GM12892 (cell line): ENCODE measurements at regions not wholly inside any gene's neighbourhood (a gene's known extent, or its start where the extent isn't known, plus 50 kb on each side); places are given as distances from the start of the nearest gene placed in this dataset.
"Not testable (repeated sequence)": the region's sequence is repeated elsewhere in the genome, so short reads cannot be mapped to it uniquely, and the experiment has no call there.

Source experiments
- DNase-seq: peaks from one replicate; pipeline ENCODE4 v3.0.0; 2011; ENCODE audit not compliant: insufficient read length
- FAIRE-seq: peaks from 2 replicates; lab custom pipeline; 2011; peaks lifted over from hg19 to GRCh38; lab: Jason Lieb, UNC
- POLR2A ChIP-seq: IDR thresholded peaks from 2 replicates; pipeline ENCODE4 v1.6.1; 2011; ENCODE audit warnings: low read depth, low read length, control low read depth
- POLR2AphosphoS5 ChIP-seq: IDR thresholded peaks from 2 replicates; pipeline ENCODE4 v1.6.1; 2011; ENCODE audit warnings: low read depth, low read length, control low read depth
- TAF1 ChIP-seq: IDR thresholded peaks from 2 replicates; pipeline ENCODE4 v1.6.1; 2011; ENCODE audit warnings: low read depth, mild to moderate bottlenecking, control low read depth, low read length, borderline replicate concordance

DNA sequence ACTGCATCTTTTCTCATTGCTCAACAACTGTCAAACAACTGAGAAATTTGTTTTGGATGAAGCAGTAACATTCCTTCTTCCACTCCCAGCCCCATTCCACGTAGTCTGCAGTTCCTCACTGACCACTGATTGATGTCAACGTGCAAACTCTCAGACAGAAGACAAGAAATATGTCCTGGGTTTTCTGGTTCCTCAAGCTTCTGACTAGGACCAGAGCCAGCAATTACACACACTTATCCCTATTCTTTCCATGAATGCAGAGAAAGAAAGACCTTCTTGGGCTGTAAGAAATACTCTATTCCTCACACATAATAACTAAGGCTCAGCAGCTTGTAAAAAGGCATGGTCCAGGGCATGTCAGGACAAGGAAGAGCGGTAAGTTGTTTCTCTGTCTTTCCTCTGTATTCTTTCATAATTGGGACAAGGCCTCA is 790.1 kb upstream of the SLC35B3 start:
- TF ChIP-seq TAF1 (no peak), POLR2A (no peak), POLR2AphosphoS5 (no peak)
- FAIRE-seq, result no peak

DNA sequence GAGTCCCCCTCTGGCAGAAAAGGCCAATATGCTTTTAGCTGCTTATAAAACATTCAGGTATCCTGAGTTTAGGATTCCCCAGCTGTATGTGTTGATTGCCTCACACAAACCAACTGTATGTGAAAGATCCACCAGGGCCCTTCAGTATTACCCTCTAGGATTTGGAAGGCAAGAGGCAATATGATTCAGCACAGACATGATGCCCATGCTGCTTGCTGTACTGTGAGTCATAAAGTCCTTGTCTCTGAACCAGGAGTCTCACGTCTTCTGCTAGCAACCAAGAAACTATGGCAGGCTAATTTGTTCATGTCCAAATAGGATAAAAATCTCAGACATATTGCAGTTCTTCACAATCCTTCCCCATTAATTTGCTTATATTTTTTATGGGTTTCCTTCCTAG is 789.2 kb upstream of the SLC35B3 start:
- TF ChIP-seq POLR2AphosphoS5 (no peak), TAF1 (no peak)
- no peak for DNase-seq
- no peak for FAIRE-seq

More for the DNA sequence above, 790.1 kb upstream of the SLC35B3 start:
- no peak for DNase-seq

DNA sequence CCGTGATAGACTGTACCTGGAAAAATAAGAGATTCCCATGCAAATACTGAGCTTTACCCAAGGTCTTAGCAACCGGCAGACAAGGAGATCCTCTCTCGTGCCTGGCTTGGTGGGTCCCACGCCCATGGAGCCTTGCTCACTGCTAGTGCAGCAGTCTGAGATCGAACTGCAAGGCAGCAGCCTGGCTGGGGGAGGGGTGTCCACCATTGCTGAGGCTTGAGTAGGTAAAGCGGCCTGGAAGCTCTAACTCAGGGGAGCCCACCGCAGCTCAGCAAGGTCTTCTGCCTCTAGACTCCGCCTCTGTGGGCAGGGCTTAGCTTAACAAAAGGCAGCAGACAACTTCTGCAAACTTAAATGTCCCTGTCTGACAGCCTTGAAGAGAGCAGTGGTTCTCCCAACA is 778.4 kb upstream of the SLC35B3 start:
- not testable (repeated sequence) for FAIRE-seq

DNA sequence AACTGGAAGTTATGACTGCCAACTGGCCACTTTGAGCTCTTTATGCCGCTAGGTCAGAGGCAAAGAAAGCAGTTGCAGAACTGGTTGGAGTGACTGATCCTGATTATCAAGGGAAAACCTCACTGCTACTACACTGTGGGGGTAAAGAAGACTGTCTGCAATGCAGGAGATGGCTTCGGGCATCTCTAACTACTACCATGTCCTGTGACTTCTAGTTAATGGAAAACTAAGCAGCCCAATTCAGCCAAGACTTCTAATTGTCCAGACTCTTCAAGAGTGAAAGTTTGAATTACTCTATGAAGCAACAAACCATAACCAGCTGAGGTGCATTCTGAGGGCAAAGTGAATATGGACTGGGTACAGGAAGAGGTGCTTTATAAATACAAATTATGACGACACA is 773.6 kb upstream of the SLC35B3 start:
- FAIRE-seq (no peak), DNase-seq (no peak)
- no peak for TF ChIP-seq TAF1

More for the DNA sequence above, 778.4 kb upstream of the SLC35B3 start:
- not testable (repeated sequence) for DNase-seq

DNA sequence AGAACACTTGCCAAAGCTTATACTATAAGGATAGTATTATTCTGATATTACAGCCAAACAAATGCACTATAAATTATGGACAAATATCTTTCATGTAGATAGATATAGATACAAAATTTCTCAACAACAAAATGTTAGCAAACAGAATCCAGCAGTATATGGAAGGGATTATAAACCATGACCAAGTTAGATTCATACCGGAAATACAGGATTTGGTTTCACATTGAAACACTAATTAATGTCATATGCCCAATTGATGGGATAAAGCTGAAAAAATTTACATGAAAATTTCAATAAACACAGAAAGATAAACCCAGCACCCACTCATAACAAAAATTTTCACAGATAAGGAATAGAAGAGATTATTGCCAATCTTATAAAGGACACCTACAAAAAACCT is 770.3 kb upstream of the SLC35B3 start:
- DNase-seq, result no peak
- TF ChIP-seq POLR2A (no peak), TAF1 (no peak), POLR2AphosphoS5 (no peak)
- no peak for FAIRE-seq

DNA sequence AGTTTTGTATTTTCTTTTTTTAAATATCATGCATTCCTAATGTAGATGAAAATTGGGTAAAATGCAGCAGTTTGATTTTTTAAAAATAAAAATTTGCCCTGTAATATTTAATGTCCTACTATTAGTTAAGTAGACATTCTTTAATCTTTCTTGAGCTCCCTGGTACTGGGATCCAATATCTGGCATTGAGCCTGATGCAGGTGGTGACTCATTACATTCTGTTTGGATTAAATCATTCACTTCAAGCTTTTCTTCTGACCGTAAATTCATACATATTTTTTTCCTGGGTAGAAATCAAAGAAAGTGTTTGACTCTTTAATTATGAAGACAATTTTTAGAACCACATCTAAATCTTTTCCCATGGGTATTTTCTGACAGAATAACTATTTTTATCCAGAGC is 768.8 kb upstream of the SLC35B3 start:
- TF ChIP-seq POLR2AphosphoS5, result no peak
- no peak for TF ChIP-seq TAF1
- TF ChIP-seq POLR2A, result no peak
- no peak for DNase-seq
- no peak for FAIRE-seq

DNA sequence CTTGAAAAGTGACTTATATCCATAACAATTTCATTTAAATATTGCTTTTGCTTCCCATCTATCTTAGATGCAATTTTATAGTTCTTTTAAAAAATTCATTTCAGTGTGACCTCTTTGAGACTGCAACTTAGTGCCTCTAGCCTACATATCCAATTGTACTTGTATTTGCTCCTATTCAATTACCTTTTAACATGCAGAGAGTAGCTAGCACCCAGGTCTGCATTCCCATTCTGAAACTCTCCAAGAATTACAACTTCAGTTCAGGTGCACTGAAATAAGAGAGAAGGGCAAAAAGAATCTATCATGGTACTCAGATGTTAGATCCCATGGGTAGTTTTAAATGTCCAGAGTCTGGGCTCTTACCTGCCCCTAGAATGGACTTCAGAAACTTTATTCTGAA is 765.4 kb upstream of the SLC35B3 start:
- FAIRE-seq (no peak), DNase-seq (no peak)
- no peak for TF ChIP-seq POLR2AphosphoS5
- no peak for TF ChIP-seq TAF1
- TF ChIP-seq POLR2A, result no peak

DNA sequence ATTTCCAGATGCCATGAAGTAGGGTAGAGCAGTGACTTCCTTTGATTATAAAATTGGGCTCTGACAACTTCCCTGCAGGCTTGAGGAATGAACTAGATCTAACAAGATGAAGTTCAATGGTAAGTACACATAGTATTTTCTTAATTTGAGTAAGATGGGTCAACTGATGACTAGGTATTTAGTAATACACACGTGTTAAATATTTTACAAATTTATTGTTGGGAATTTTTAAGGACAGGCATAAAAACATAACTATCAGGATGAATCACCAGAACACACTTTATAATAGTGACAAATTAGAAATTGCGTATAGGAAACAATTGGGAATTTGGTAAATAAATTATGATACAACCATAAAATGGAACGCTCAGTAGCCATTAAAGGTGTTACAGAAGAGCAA is 762.4 kb upstream of the SLC35B3 start:
- no peak for DNase-seq
- no peak for FAIRE-seq
- TF ChIP-seq TAF1 (no peak), POLR2A (no peak), POLR2AphosphoS5 (no peak)

DNA sequence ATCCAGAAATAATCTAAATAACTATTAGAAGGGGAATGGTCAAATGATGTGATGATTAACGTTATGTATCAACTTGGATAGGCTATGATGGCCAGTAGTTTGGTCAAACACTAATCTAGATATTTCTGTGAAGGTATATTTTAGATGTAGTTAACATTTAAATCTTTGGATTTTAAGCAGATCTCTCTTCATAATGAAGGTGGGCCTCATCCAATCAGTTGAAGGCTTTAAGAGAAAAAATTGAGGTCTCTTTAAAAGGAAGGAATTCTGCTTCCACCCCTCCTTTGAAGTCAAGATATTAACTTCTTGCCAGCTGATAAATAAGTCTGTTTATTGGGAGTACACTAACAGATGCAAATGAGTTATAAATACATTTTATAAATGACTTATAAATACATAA is 760.0 kb upstream of the SLC35B3 start:
- FAIRE-seq, result no peak
- TF ChIP-seq POLR2AphosphoS5 (no peak), POLR2A (no peak), TAF1 (no peak)
- no peak for DNase-seq

DNA sequence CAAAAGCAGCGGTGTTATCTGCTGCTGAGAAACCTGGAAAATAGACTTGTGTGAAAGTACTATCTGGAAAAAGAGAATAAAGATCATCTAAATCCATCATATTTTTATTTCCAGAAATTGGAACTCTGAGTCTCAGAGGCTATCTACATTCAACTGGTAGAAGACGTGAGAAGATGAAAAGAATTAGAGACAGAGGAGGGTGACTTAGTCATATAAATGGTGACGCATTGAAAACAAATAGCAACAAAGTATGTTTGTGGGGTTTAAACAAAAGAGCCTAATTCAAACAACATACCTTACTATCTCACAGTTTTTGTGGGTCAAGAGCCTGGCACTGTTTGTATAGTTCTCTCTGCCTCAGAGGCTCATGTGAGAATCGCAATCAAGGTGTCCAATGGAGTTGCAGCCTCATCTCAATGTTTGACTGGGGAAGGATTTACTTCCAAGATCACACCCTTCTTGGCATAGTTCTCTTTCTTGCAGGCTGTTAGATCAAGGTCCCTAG is 757.1 kb upstream of the SLC35B3 start:
- no peak for TF ChIP-seq POLR2AphosphoS5
- no peak for TF ChIP-seq POLR2A
- no peak for TF ChIP-seq TAF1
- no peak for DNase-seq
- FAIRE-seq, result no peak

DNA sequence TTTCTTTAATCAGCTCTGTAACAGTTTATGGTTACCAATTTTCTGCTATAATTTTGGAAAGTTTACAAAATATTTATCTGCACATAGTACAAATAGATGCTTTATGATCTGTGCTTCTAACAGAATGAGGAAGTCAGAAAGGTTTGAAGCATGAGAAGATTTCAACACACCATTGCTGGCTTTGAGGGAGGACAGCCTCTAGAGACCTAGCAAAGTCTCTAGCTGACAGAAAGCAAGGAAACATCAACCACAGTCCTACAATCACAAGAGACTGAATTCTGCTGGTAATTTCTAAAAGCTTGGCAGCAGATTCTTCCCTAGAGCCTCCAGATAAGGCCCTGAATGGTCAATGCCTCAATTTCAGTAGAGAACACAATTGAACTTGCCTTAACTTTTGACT is 750.8 kb upstream of the SLC35B3 start:
- TF ChIP-seq POLR2A (no peak), TAF1 (no peak), POLR2AphosphoS5 (no peak)
- no peak for DNase-seq
- no peak for FAIRE-seq

DNA sequence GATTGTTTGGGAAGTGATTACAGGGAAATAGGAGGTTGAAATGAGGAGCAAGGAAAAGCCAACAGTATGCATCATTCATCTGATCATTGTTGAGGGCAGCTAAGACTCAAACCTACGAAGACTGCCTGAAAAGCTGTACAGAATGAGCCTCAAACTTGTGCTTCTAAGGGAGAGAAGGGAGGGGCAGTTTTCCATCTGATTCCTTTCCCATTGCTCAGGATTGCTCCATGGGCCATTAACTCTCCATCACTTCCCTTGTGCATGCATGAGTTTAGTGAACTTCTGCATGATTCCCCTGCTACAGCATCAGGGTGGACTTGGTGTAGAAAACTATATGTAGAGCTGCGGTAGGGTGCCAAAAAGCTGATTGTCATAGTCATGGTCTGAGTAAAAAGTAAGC is 742.7 kb upstream of the SLC35B3 start:
- no peak for FAIRE-seq
- TF ChIP-seq TAF1 (no peak), POLR2A (no peak), POLR2AphosphoS5 (no peak)

DNA sequence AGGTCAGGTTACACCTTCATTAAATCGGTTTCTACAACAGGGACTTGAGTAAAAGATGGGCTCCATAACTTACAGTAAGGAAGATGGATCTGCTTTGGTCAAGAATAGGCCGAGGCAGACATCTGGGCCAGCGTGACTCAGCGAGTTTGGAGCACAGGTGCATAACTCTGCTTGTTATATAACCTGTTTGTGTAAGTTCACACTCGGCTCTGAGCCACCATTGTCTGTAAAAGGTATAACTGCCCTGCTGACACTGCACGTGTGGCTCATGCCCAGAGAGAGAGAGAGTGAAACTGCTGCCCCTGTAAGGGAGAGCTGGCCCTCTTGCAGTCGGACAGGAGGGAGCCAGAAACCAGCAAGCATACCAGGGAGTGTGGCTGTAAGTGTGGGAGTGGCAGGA is 737.9 kb upstream of the SLC35B3 start:
- no peak for FAIRE-seq
- no peak for TF ChIP-seq POLR2AphosphoS5
- TF ChIP-seq POLR2A, result no peak
- no peak for TF ChIP-seq TAF1
- DNase-seq, result no peak

More for the DNA sequence above, 742.7 kb upstream of the SLC35B3 start:
- DNase-seq, result no peak
